AG04450 (cell line): ENCODE measurements at regions not wholly inside any gene's neighbourhood (a gene's known extent, or its start where the extent isn't known, plus 50 kb on each side); places are given as distances from the start of the nearest gene placed in this dataset.
"Not testable (repeated sequence)": the region's sequence is repeated elsewhere in the genome, so short reads cannot be mapped to it uniquely, and the experiment has no call there.

Experiments used
- CTCF ChIA-PET: fragments of 300-600, 350-600 bp; formaldehyde crosslinking; extraction: SDS; loops from one replicate; lab custom pipeline; 2022; ENCODE audit warnings: antibody characterized with exemption, inconsistent platforms; lab: Charles Lee
- POLR2A ChIA-PET: fragments of 350-600 bp; formaldehyde crosslinking; extraction: SDS; loops from one replicate; lab custom pipeline; 2021; ENCODE audit warnings: antibody characterized with exemption, inconsistent platforms; lab: Yijun Ruan, JAX
- DNase-seq: peaks from one replicate; pipeline ENCODE4 v3.0.0-alpha.2; 2011; ENCODE audit warnings: low read depth, low spot score
- H3K27ac ChIP-seq: one replicate; pipeline ENCODE4 v1.5.1; 2012; ENCODE audit warnings: low read depth, low read length, control low read depth
- H3K27me3 ChIP-seq: one replicate; pipeline ENCODE4 v1.6.0; 2012; ENCODE audit warnings: low read length; ENCODE audit not compliant: control insufficient read depth, insufficient read depth
- H3K4me3 ChIP-seq: 2 replicates; pipeline ENCODE4 v1.5.1; 2011; ENCODE audit warnings: mild to moderate bottlenecking, low read depth, low read length, control low read depth
- H3K9me3 ChIP-seq: 2 replicates; pipeline ENCODE4 v1.5.1; 2012; ENCODE audit warnings: low read length; ENCODE audit not compliant: control insufficient read depth, insufficient read depth
- TF ChIP-seq, protein P1 (sequence below): IDR thresholded peaks from 2 replicates; pipeline ENCODE4 v1.5.1; 2011; ENCODE audit warnings: low read depth, low read length, control low read depth, inconsistent platforms

DNA sequence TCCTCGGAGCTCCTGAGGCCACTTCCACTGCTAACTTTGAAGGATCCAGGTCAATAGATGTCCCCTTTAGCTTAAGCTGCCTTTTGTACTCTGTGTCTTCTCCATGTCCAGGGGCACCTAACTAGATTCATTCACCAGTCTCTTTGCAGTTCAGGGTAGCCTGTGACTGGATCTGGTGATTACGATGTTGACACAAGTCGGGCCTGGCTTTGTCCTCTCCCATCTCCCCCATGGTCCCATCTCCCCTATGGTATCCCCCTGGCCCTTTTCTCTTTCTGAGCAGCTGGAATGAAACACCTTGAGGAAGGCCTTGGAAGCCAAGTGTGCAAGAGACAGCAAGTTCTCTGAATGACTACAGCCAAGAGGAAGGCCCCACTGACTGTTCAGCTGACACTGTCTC is 417.9 kb upstream of the SMIM21 start:
- peaks cover 6% of the 10 kb centered on the region for H3K9me3 ChIP-seq
- H3K27ac ChIP-seq = no peak overlapping the region
- TF ChIP-seq, protein P1, sequence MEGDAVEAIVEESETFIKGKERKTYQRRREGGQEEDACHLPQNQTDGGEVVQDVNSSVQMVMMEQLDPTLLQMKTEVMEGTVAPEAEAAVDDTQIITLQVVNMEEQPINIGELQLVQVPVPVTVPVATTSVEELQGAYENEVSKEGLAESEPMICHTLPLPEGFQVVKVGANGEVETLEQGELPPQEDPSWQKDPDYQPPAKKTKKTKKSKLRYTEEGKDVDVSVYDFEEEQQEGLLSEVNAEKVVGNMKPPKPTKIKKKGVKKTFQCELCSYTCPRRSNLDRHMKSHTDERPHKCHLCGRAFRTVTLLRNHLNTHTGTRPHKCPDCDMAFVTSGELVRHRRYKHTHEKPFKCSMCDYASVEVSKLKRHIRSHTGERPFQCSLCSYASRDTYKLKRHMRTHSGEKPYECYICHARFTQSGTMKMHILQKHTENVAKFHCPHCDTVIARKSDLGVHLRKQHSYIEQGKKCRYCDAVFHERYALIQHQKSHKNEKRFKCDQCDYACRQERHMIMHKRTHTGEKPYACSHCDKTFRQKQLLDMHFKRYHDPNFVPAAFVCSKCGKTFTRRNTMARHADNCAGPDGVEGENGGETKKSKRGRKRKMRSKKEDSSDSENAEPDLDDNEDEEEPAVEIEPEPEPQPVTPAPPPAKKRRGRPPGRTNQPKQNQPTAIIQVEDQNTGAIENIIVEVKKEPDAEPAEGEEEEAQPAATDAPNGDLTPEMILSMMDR = no peak
- CTCF ChIA-PET = no interaction called here
- no peak overlapping the region for H3K4me3 ChIP-seq
- DNase-seq = no peak
- POLR2A ChIA-PET = no interaction called here
- no peaks in the 10 kb centered on the region for H3K27me3 ChIP-seq

- DNase-seq = no peak
These were observed 416.6 kb upstream of the SMIM21 start for GRCh38 chr18:75844146-75844545.

GRCh38 chr18:75840131-75840530 is 412.6 kb upstream of the SMIM21 start:
- TF ChIP-seq, protein P1 = no peak
- H3K27me3 ChIP-seq = no peaks in the 10 kb centered on the region
- ChIA-PET POLR2A (no interaction called here), CTCF (no interaction called here)
- H3K27ac ChIP-seq = no peak overlapping the region
- H3K9me3 ChIP-seq = no peaks in the 10 kb centered on the region
- H3K4me3 ChIP-seq = no peak overlapping the region
- DNase-seq = no peak

More at GRCh38 chr18:75844146-75844545, 416.6 kb upstream of the SMIM21 start:
- Histone ChIP-seq H3K27ac (no peak overlapping the region), H3K4me3 (no peak overlapping the region), H3K27me3 (no peaks in the 10 kb centered on the region), H3K9me3 (peaks cover 6% of the 10 kb centered on the region)
- ChIA-PET POLR2A (no interaction called here), CTCF (no interaction called here)
- TF ChIP-seq, protein P1 = no peak

- H3K27me3 ChIP-seq, H3K27ac ChIP-seq, CTCF ChIA-PET, H3K4me3 ChIP-seq, H3K9me3 ChIP-seq, POLR2A ChIA-PET, DNase-seq: not testable (repeated sequence)
These were observed 412.2 kb upstream of the SMIM21 start for GRCh38 chr18:75839686-75840085.

DNA sequence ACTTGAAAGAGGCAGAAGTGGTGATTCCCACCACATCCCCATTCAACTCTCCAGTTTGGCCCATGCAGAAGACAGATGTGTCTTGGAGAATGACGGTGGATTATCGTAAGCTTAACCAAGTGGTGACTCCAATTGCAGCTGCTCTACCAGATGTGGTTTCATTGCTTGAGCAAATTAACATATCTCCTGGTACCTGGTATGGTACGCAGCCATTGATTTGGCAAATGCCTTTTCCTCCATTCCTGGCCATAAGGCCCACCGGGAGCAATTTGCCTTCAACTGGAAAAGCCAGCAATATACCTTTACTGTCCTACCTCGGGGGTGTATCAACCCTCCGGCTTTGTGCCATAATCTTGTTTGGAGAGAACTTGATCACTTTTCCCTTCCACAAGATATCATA is 411.5 kb upstream of the SMIM21 start:
- no peak overlapping the region for H3K27ac ChIP-seq
- ChIA-PET CTCF (no interaction called here), POLR2A (no interaction called here)
- H3K4me3 ChIP-seq = no peak overlapping the region
- H3K9me3 ChIP-seq = no peaks in the 10 kb centered on the region
- no peaks in the 10 kb centered on the region for H3K27me3 ChIP-seq
- TF ChIP-seq, protein P1 = no peak
- DNase-seq = no peak

- Histone ChIP-seq H3K9me3 (no peaks in the 10 kb centered on the region), H3K27me3 (no peaks in the 10 kb centered on the region), H3K27ac (no peak overlapping the region), H3K4me3 (no peak overlapping the region)
- TF ChIP-seq, protein P1 = no peak
- CTCF ChIA-PET = no interaction called here
- no peak for DNase-seq
- POLR2A ChIA-PET = no interaction called here
These were observed 409.8 kb upstream of the SMIM21 start for GRCh38 chr18:75837316-75837715.
